ENCODE measurements at regions not wholly inside any gene's neighbourhood (a gene's known extent, or its start where the extent isn't known, plus 50 kb on each side); places are given as distances from the start of the nearest gene placed in this dataset.

DNA sequence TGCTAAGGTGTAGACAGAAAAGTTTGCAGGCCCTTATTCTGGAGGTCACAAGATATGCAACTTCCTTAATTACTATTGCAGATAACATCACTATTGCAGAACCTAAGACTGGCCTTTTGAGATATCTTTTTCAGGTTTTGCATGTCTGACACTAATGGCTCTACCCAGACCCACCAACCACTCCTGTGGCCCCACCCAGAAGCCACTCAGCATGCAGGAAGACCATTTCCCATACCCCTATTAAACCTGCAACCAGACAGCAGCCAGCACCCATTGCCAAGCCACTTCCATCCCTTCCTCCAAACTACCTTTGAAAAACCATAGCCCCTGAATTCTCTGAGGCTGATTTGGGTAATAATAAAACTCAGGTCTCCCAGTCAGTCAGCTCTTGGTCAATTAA is 297.6 kb downstream of the SLITRK6 start:
- no peak for TF ChIP-seq POLR2A (IDR thresholded peaks at IDR 0.05; ENCODE audit: low read depth, low read length)
- TF ChIP-seq, protein P1, sequence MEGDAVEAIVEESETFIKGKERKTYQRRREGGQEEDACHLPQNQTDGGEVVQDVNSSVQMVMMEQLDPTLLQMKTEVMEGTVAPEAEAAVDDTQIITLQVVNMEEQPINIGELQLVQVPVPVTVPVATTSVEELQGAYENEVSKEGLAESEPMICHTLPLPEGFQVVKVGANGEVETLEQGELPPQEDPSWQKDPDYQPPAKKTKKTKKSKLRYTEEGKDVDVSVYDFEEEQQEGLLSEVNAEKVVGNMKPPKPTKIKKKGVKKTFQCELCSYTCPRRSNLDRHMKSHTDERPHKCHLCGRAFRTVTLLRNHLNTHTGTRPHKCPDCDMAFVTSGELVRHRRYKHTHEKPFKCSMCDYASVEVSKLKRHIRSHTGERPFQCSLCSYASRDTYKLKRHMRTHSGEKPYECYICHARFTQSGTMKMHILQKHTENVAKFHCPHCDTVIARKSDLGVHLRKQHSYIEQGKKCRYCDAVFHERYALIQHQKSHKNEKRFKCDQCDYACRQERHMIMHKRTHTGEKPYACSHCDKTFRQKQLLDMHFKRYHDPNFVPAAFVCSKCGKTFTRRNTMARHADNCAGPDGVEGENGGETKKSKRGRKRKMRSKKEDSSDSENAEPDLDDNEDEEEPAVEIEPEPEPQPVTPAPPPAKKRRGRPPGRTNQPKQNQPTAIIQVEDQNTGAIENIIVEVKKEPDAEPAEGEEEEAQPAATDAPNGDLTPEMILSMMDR (conservative IDR thresholded peaks at IDR 0.05; ENCODE audit: low read depth, low read length): no peak
- TF ChIP-seq MXI1 (IDR thresholded peaks at IDR 0.05; ENCODE audit: borderline replicate concordance, low read depth, low read length): no peak
- TF ChIP-seq SMC3 (IDR thresholded peaks at IDR 0.05; ENCODE audit: low read depth, low read length): no peak

Measured in IMR-90 (cell line).